Neural cell (in vitro differentiated cells): ENCODE measurements at regions not wholly inside any gene's neighbourhood (a gene's known extent, or its start where the extent isn't known, plus 50 kb on each side); places are given as distances from the start of the nearest gene placed in this dataset.

Experiments
- H2AFZ ChIP-seq: fragments of 200-600, 300-800 bp; sonication (generic), shearing (Covaris generic); 2 replicates; pipeline ENCODE4 v1.6.0; 2014; ENCODE audit warnings: low read depth, mild to moderate bottlenecking, antibody characterized with exemption, low read length, moderate library complexity
- H3F3A ChIP-seq: fragments of 200-600 bp; shearing (Covaris generic); 2 replicates; pipeline ENCODE4 v1.6.1; 2016; ENCODE audit warnings: mild to moderate bottlenecking, moderate library complexity, mixed read lengths, antibody characterized with exemption, low read length; ENCODE audit not compliant: insufficient read depth, poor library complexity, severe bottlenecking
- H3K27ac ChIP-seq: fragments of 200-600, 300-800 bp; sonication (generic), shearing (Covaris generic); 2 replicates; pipeline ENCODE4 v1.5.1; 2014; ENCODE audit warnings: mild to moderate bottlenecking, low read length, moderate library complexity
- H3K27me3 ChIP-seq: fragments of 300-800, 200-600 bp; sonication (generic), shearing (Covaris generic); 2 replicates; pipeline ENCODE4 v1.6.0; 2014; ENCODE audit warnings: mild to moderate bottlenecking, low read depth, low read length, moderate library complexity; ENCODE audit not compliant: insufficient read depth
- H3K36me3 ChIP-seq: fragments of 300-800, 200-600 bp; sonication (generic), shearing (Covaris generic); 2 replicates; pipeline ENCODE4 v1.5.1; 2014; ENCODE audit warnings: mild to moderate bottlenecking, antibody characterized with exemption, low read length, moderate library complexity; ENCODE audit not compliant: insufficient read depth
- H3K4me2 ChIP-seq: fragments of 300-800, 200-600 bp; sonication (generic), shearing (Covaris generic); 2 replicates; pipeline ENCODE4 v1.6.0; 2014; ENCODE audit warnings: mild to moderate bottlenecking, low read length
- H3K4me3 ChIP-seq: fragments of 300-800, 200-600 bp; sonication (generic), shearing (Covaris generic); 2 replicates; pipeline ENCODE4 v1.5.1; 2014; ENCODE audit warnings: mild to moderate bottlenecking, low read length, moderate library complexity
- H3K79me2 ChIP-seq: fragments of 200-600 bp; shearing (Covaris generic); replicated peaks from 2 replicates; pipeline ENCODE4 v1.6.0; 2014; ENCODE audit warnings: mild to moderate bottlenecking, low read length, moderate library complexity; ENCODE audit not compliant: insufficient read depth
- H3K9ac ChIP-seq: fragments of 300-800, 200-600 bp; sonication (generic), shearing (Covaris generic); 2 replicates; pipeline ENCODE4 v1.6.1; 2016; ENCODE audit warnings: mild to moderate bottlenecking, low read length, mixed read lengths
- H3K9me2 ChIP-seq: fragments of 200-600 bp; shearing (Covaris generic); 2 replicates; pipeline ENCODE4 v1.6.1; 2016; ENCODE audit warnings: mild to moderate bottlenecking, low read length, mixed read lengths; ENCODE audit not compliant: insufficient read depth
- H3K9me3 ChIP-seq: fragments of 200-600, 300-800 bp; sonication (generic), shearing (Covaris generic); 2 replicates; pipeline ENCODE4 v1.6.1; 2016; ENCODE audit warnings: mild to moderate bottlenecking, mixed run types, low read length, moderate library complexity, mixed read lengths
- H4K20me1 ChIP-seq: fragments of 200-600 bp; shearing (Covaris generic); 2 replicates; pipeline ENCODE4 v1.6.1; 2016; ENCODE audit warnings: mild to moderate bottlenecking, mixed run types; ENCODE audit not compliant: insufficient read depth
- CTCF ChIP-seq: fragments of 450-650 bp; IDR thresholded peaks from 2 replicates; pipeline ENCODE4 v1.5.1; 2014; ENCODE audit warnings: antibody characterized with exemption, mild to moderate bottlenecking, moderate library complexity; ENCODE audit not compliant: poor library complexity, severe bottlenecking
- EP300 ChIP-seq: fragments of 450-650 bp; conservative IDR thresholded peaks from 2 replicates; pipeline ENCODE4 v1.6.1; 2014; ENCODE audit warnings: antibody characterized with exemption, mild to moderate bottlenecking, moderate library complexity; ENCODE audit not compliant: poor library complexity, severe bottlenecking
- EZH2 ChIP-seq: fragments of 200-600, 300-800 bp; shearing (Covaris generic), sonication (generic); IDR thresholded peaks from 2 replicates; pipeline ENCODE4 v1.6.1; 2014; ENCODE audit warnings: antibody characterized with exemption, low read length, borderline replicate concordance, mild to moderate bottlenecking; ENCODE audit not compliant: insufficient read depth, poor library complexity, severe bottlenecking
- MXI1 ChIP-seq: fragments of 450-650 bp; conservative IDR thresholded peaks from 2 replicates; pipeline ENCODE4 v1.6.1; 2014; ENCODE audit warnings: antibody characterized with exemption, mild to moderate bottlenecking; ENCODE audit not compliant: poor library complexity, severe bottlenecking
- POLR2AphosphoS5 ChIP-seq: IDR thresholded peaks from 2 replicates; pipeline ENCODE4 v1.6.1; 2012
- RAD21 ChIP-seq: fragments of 450-650 bp; conservative IDR thresholded peaks from 2 replicates; pipeline ENCODE4 v1.6.1; 2014; ENCODE audit warnings: antibody characterized with exemption, mild to moderate bottlenecking, moderate library complexity
- REST ChIP-seq: IDR thresholded peaks from 2 replicates; pipeline ENCODE4 v1.6.1; 2012; ENCODE audit warnings: borderline replicate concordance
- SMC3 ChIP-seq: fragments of 450-650 bp; conservative IDR thresholded peaks from 2 replicates; pipeline ENCODE4 v1.6.1; 2014; ENCODE audit warnings: antibody characterized with exemption, mild to moderate bottlenecking, moderate library complexity; ENCODE audit not compliant: poor library complexity
- TAF1 ChIP-seq: IDR thresholded peaks from 2 replicates; pipeline ENCODE4 v1.6.1; 2012; ENCODE audit warnings: low read depth

DNA sequence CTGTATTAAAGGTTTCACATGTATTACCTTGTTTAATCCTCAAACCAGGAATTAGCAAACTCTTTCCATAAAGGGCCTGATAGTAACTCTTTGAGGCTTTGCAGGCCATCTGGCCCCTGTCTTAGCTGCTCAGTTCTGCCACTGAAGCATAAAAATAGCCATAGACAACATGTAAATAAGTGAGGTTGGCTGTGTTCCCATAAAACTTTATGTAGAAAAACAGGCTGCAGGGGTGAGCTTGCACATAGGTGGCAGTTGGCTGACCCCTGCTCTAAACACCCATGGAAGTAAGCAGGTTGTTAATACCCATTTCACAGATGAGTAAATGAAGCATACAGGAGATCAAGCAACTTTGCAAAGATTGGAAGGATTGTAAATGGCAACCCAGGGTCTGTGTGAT, 1279.2 kb upstream of the AUTS2 start:
- no peaks in the 10 kb centered on the region for H3K9me3 ChIP-seq
- TF ChIP-seq SMC3 (no peak), EP300 (no peak), REST (no peak), RAD21 (no peak), MXI1 (no peak), POLR2AphosphoS5 (no peak), TAF1 (no peak), EZH2 (no peak), CTCF (no peak)
- H3K4me3 ChIP-seq = no peak overlapping the region
- no peak overlapping the region for H3K9ac ChIP-seq
- H3K4me2 ChIP-seq = no peak overlapping the region
- no peaks in the 10 kb centered on the region for H3F3A ChIP-seq
- H3K79me2 ChIP-seq = no peaks in the 10 kb centered on the region
- no peaks in the 10 kb centered on the region for H3K9me2 ChIP-seq
- no peaks in the 10 kb centered on the region for H3K27me3 ChIP-seq
- no peaks in the 10 kb centered on the region for H3K36me3 ChIP-seq
- no peak overlapping the region for H2AFZ ChIP-seq
- H3K27ac ChIP-seq = no peak overlapping the region
- no peaks in the 10 kb centered on the region for H4K20me1 ChIP-seq

GRCh38 chr7:68321076-68321639, 1277.1 kb upstream of the AUTS2 start:
- Histone ChIP-seq H3K9me2 (no peaks in the 10 kb centered on the region), H3K79me2 (no peaks in the 10 kb centered on the region), H3K27me3 (no peaks in the 10 kb centered on the region), H3K27ac (no peak overlapping the region), H3K36me3 (no peaks in the 10 kb centered on the region), H3K9me3 (no peaks in the 10 kb centered on the region), H3K4me2 (no peak overlapping the region), H3K9ac (no peak overlapping the region), H2AFZ (no peak overlapping the region), H3F3A (no peaks in the 10 kb centered on the region), H3K4me3 (no peak overlapping the region), H4K20me1 (no peaks in the 10 kb centered on the region)
- TF ChIP-seq SMC3 (no peak), CTCF (no peak), MXI1 (no peak), REST (no peak), EP300 (no peak), EZH2 (no peak), TAF1 (no peak), RAD21 (no peak), POLR2AphosphoS5 (no peak)
